Endothelial cell (in vitro differentiated cells): ENCODE measurements at regions not wholly inside any gene's neighbourhood (a gene's known extent, or its start where the extent isn't known, plus 50 kb on each side); places are given as distances from the start of the nearest gene placed in this dataset.

Source experiments
- DNase-seq: peaks from one replicate; pipeline ENCODE4 v3.0.0; 2021; ENCODE audit warnings: low spot score
- H3K27ac Mint-ChIP-seq: one replicate; pipeline ENCODE4 v1.8.0; 2021; ENCODE audit warnings: mixed read lengths, inconsistent platforms; ENCODE audit not compliant: unreplicated experiment
- H3K27me3 Mint-ChIP-seq: one replicate; pipeline ENCODE4 v1.8.0; 2021; ENCODE audit warnings: mild to moderate bottlenecking, moderate library complexity, mixed read lengths, inconsistent platforms; ENCODE audit not compliant: unreplicated experiment
- H3K36me3 Mint-ChIP-seq: one replicate; pipeline ENCODE4 v1.8.0; 2021; ENCODE audit warnings: mild to moderate bottlenecking, low read depth, mixed read lengths, inconsistent platforms; ENCODE audit not compliant: unreplicated experiment
- H3K4me1 Mint-ChIP-seq: one replicate; pipeline ENCODE4 v1.8.0; 2021; ENCODE audit warnings: mild to moderate bottlenecking, mixed read lengths, inconsistent platforms; ENCODE audit not compliant: unreplicated experiment
- H3K4me3 Mint-ChIP-seq: one replicate; pipeline ENCODE4 v1.8.0; 2021; ENCODE audit warnings: mild to moderate bottlenecking, mixed read lengths, inconsistent platforms; ENCODE audit not compliant: unreplicated experiment
- H3K9me3 Mint-ChIP-seq: one replicate; pipeline ENCODE4 v1.8.0; 2021; ENCODE audit warnings: mixed read lengths, inconsistent platforms; ENCODE audit not compliant: unreplicated experiment
- TF ChIP-seq, protein P1 (sequence below): fragments of 200-600 bp; sonication (generic); IDR thresholded peaks from one replicate; pipeline ENCODE4 v1.5.0; 2021; ENCODE audit warnings: antibody characterized with exemption; ENCODE audit not compliant: unreplicated experiment

DNA sequence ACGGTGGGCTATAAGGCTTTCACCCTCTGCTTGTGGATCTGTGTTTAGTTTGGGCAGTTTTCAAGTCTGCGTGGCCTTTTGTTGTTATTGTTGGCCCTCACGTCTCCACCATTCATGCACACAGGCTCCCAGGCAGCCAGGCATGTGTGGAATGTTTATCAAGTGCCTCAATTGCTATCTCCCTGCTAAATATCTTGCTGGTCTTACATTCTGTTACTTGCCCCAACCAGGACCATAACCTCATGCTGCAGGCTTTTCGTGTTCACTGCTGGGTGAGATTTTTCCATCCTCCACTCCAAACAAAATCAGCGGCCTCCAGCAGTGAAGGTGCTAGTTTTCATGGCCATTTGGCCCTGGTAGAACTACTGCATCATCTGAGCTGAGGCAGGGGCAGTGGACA, 63.0 kb upstream of the DSC1 start:
- Mint-ChIP-seq H3K4me3 (no peak overlapping the region), H3K4me1 (peaks cover 4% of the 10 kb centered on the region), H3K9me3 (no peaks in the 10 kb centered on the region), H3K36me3 (no peaks in the 10 kb centered on the region), H3K27me3 (peaks cover 1% of the 10 kb centered on the region), H3K27ac (no peak overlapping the region)
- no peak for DNase-seq
- TF ChIP-seq, protein P1, sequence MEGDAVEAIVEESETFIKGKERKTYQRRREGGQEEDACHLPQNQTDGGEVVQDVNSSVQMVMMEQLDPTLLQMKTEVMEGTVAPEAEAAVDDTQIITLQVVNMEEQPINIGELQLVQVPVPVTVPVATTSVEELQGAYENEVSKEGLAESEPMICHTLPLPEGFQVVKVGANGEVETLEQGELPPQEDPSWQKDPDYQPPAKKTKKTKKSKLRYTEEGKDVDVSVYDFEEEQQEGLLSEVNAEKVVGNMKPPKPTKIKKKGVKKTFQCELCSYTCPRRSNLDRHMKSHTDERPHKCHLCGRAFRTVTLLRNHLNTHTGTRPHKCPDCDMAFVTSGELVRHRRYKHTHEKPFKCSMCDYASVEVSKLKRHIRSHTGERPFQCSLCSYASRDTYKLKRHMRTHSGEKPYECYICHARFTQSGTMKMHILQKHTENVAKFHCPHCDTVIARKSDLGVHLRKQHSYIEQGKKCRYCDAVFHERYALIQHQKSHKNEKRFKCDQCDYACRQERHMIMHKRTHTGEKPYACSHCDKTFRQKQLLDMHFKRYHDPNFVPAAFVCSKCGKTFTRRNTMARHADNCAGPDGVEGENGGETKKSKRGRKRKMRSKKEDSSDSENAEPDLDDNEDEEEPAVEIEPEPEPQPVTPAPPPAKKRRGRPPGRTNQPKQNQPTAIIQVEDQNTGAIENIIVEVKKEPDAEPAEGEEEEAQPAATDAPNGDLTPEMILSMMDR, result no peak

DNA sequence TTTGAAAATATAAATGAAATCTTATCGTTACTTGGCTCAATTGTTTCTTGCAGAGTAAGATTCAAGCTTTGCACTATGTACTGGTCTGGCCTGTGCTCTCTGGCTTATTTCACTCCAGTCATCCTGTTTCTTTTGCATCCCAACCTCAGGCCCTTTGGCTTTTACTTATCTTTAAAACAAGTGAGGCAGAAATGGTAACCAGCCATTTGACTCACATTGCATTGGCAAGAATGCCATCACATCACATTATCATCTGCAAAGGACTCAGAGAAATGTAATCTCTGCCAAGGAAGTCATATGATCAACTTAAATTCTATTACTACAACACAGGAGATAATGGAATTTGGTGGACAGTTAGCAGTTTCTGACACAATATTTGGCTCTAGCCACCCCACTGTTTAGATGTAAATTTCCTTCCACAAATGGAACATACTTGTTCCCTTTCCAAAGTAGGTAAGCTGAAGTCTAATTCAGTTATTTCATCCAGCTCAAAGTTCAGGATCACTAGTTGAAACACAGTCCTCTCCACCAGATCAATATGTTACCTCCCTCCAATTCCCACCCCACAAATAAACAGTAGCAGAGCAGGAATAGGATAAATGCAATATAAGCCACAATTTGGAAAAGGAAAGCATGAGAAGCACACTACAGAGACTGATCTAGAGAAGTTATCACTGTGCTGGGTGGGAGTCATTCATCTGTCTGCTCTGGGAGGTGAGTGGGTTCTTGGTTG, 65.0 kb upstream of the DSC1 start:
- H3K4me1 Mint-ChIP-seq, result peaks cover 5% of the 10 kb centered on the region
- H3K27ac Mint-ChIP-seq, result no peak overlapping the region
- H3K36me3 Mint-ChIP-seq, result no peaks in the 10 kb centered on the region
- TF ChIP-seq, protein P1, result no peak
- DNase-seq, result no peak
- H3K4me3 Mint-ChIP-seq, result no peak overlapping the region
- no peaks in the 10 kb centered on the region for H3K9me3 Mint-ChIP-seq
- H3K27me3 Mint-ChIP-seq, result peaks cover 1% of the 10 kb centered on the region

DNA sequence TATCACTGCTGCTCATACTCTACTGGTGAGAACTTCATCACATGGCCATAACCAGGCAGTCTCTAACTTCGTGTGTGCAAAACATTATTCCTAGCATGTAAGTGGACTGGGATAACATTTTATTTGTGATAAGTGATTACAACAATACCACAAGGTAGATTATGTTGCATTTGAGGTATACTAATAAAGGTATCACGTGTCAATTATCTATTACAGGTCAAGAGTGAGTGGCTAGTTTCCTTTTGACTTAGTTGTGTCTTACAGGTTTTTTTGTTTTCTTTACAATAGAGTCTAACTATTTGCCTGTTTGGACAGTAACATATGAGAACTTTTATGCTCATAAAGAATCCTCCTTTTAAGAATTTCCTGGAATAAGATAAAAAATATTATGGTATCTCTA, 67.2 kb upstream of the DSC1 start:
- Mint-ChIP-seq H3K27me3 (peaks cover 1% of the 10 kb centered on the region), H3K36me3 (no peaks in the 10 kb centered on the region), H3K4me3 (no peak overlapping the region), H3K4me1 (peaks cover 10% of the 10 kb centered on the region), H3K27ac (no peak overlapping the region), H3K9me3 (no peaks in the 10 kb centered on the region)
- DNase-seq, result no peak
- TF ChIP-seq, protein P1, result no peak

DNA sequence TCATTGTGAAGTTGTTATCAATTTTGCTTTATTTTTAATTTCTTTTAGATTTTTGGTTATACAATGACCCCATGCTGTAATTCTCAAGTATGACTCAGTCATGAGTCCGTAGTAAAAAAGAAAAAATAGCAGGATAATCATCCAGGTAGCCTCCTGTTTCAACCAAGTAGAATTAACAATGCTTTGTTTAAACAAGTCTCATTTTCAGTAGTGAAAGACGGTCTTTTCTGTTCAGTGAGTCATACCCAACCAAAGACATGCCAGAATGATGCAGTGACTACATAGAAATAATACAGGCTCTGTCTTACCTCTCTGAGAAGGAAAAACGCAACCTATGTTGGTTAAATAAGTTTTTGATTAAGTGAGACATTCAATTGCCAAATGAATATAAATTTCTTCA, 67.8 kb upstream of the DSC1 start:
- TF ChIP-seq, protein P1, result no peak
- H3K27ac Mint-ChIP-seq, result no peak overlapping the region
- H3K4me1 Mint-ChIP-seq, result peaks cover 10% of the 10 kb centered on the region
- H3K27me3 Mint-ChIP-seq, result no peaks in the 10 kb centered on the region
- no peaks in the 10 kb centered on the region for H3K9me3 Mint-ChIP-seq
- DNase-seq, result no peak
- no peak overlapping the region for H3K4me3 Mint-ChIP-seq
- no peaks in the 10 kb centered on the region for H3K36me3 Mint-ChIP-seq

DNA sequence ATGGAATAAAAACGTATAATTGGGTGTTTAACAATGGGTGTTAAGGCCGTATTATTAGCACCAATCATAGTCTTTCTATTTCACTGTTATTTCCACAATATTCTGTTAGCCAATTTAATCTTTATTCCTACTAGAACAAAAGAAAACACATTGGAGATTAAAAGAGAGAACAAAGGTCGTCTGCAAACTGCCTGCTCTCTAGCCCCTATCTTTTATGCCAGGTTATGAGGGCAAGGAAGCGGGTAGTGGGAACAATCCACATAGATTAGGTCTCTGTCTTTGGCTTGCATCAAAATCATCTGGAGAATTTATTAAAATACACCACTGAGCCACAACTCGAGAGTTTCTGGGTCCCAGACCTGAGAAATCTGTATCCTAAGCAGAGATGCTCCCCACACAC, 69.4 kb upstream of the DSC1 start:
- TF ChIP-seq, protein P1, result no peak
- Mint-ChIP-seq H3K27me3 (no peaks in the 10 kb centered on the region), H3K27ac (no peak overlapping the region), H3K4me3 (no peak overlapping the region), H3K36me3 (no peaks in the 10 kb centered on the region), H3K4me1 (peaks cover 6% of the 10 kb centered on the region), H3K9me3 (no peaks in the 10 kb centered on the region)
- no peak for DNase-seq
